Upper lobe of right lung (tissue), 1 donor: ENCODE measurements at regions not wholly inside any gene's neighbourhood (a gene's known extent, or its start where the extent isn't known, plus 50 kb on each side); places are given as distances from the start of the nearest gene placed in this dataset.

Experiments
- ATAC-seq: fragments of 200-7000 bp; cut with Tn5 transposase; one replicate; pipeline ENCODE4 v1.9.1; 2020; ENCODE audit warnings: mild to moderate bottlenecking, moderate library complexity
- DNase-seq: peaks from one replicate; pipeline ENCODE4 v3.0.0-alpha.2; 2020
- H3K27ac ChIP-seq: fragments of 200-600 bp; one replicate; pipeline ENCODE4 v1.8.0; 2022
- H3K27me3 ChIP-seq: fragments of 200-600 bp; one replicate; pipeline ENCODE4 v1.8.0; 2022; ENCODE audit warnings: mild to moderate bottlenecking
- H3K36me3 ChIP-seq: fragments of 200-600 bp; one replicate; pipeline ENCODE4 v1.8.0; 2022
- H3K4me1 ChIP-seq: fragments of 200-600 bp; one replicate; pipeline ENCODE4 v1.8.0; 2022
- H3K4me3 ChIP-seq: fragments of 200-600 bp; one replicate; pipeline ENCODE4 v1.8.0; 2022; ENCODE audit warnings: mild to moderate bottlenecking
- H3K9me3 ChIP-seq: fragments of 200-600 bp; one replicate; pipeline ENCODE4 v1.8.0; 2022
- CTCF ChIP-seq: fragments of 200-600 bp; IDR thresholded peaks from one replicate; pipeline ENCODE4 v1.8.0; 2022; ENCODE audit warnings: antibody characterized with exemption
- intact Hi-C: fragments of 100-400 bp; cut with DNase I; formaldehyde crosslinking; loops from one replicate; pipeline ENCODE4 v1.11.0; 2022
- donor health status: DM: no; HTN: yes; CAD: no; lungs with severe emphysema.

DNA sequence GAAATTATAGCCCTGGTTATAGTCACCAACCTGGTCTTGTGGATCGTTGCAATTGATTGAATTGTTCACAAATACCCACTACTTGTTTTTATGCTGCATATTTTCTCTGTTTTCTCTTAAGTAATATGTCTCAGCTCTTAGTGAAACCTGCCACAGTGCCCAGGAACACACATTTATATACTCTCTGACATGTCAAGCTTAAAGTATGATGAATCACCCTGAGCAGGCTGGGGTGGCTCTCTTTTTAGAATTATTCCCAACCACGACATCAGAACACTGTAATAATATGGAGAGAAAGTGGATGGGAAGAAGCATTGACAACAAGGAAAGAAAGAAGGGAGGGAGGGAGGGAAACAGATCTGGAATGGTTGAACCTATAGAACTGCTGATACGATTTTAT lies 72.8 kb upstream of the ZNF608 start:
- intact Hi-C loops, result no loop called here
- TF ChIP-seq CTCF, result no peak
- no peak for ATAC-seq
- H3K4me3 ChIP-seq, result no peak overlapping the region
- H3K36me3 ChIP-seq, result no peaks in the 10 kb centered on the region
- H3K27ac ChIP-seq, result no peak overlapping the region
- peaks cover 2% of the 10 kb centered on the region for H3K4me1 ChIP-seq
- no peak for DNase-seq
- no peaks in the 10 kb centered on the region for H3K27me3 ChIP-seq
- no peaks in the 10 kb centered on the region for H3K9me3 ChIP-seq

GRCh38 chr5:124822647-124823046 lies 76.2 kb upstream of the ZNF608 start:
- no peak for DNase-seq
- Histone ChIP-seq H3K4me1 (peaks cover 13% of the 10 kb centered on the region), H3K27me3 (no peaks in the 10 kb centered on the region), H3K27ac (no peak overlapping the region), H3K36me3 (no peaks in the 10 kb centered on the region), H3K4me3 (no peak overlapping the region), H3K9me3 (no peaks in the 10 kb centered on the region)
- ATAC-seq, result no peak
- no peak for TF ChIP-seq CTCF
- intact Hi-C loops, result no loop called here

GRCh38 chr5:124823380-124823779 lies 76.9 kb upstream of the ZNF608 start:
- Histone ChIP-seq H3K4me1 (peaks cover 13% of the 10 kb centered on the region), H3K9me3 (no peaks in the 10 kb centered on the region), H3K27ac (no peak overlapping the region), H3K36me3 (no peaks in the 10 kb centered on the region), H3K4me3 (no peak overlapping the region), H3K27me3 (no peaks in the 10 kb centered on the region)
- TF ChIP-seq CTCF, result no peak
- no peak for ATAC-seq
- DNase-seq, result no peak
- intact Hi-C loops, result no loop called here

DNA sequence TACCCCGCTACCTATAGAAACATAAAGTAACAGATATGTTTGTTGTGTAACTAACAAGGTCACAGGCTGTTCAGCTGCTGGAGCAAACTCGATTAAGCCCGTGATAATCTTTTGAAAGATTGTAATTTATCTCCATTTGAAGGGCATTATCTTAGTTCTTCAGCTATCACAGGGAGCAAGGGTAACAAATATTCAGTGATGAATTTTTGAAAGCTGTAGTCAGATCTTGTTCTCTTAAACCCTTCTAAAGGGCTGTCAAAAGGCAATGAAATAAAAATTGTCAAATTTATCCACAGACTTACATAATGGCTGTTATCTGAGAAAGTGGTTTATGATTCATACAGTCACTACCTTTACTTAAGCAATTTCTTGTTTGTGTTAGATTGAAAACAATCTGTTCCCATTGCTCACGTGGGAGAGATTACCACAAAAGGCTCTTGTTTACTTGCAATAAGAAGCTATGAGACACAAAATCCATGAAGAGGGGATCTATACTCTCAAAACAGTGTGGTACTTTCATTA lies 78.3 kb upstream of the ZNF608 start:
- peak; percentile 57 for ATAC-seq

DNA sequence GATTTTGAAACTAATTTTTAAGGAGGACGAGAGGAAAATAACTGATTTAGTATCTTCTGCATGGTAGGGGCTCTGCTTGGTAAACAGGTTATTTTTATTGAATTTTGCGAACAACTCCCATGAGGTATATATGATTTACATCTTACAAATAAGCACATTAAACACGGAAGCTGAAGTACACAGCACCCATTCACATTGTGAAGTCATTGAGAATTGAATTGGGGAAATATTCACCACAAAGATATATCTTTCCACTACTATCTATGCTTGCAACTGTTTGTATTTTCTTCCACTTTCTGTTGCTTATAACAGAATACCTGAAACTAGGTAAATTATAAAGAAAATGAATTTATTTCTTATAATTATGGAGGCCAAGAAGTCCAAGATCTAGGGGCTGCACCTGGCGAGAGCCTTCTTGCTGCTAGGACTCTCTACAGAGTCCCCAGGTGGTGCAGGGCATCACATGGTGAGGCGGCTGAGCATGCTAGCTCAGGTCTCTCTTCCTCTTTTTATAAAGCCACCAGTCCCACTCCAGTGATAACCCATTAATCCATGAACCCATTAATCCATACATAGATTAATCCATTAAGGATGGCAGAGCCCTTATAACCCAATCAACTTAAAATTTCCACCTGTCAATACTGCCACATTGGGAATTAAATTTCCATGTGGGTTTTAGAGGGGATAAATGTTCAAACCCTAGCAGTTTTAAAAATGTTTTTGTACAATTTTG lies 79.0 kb upstream of the ZNF608 start:
- Histone ChIP-seq H3K27ac (peak overlapping the region; percentile 2), H3K36me3 (no peaks in the 10 kb centered on the region), H3K27me3 (no peaks in the 10 kb centered on the region), H3K4me3 (no peak overlapping the region), H3K9me3 (no peaks in the 10 kb centered on the region), H3K4me1 (peaks cover 13% of the 10 kb centered on the region)
- ATAC-seq (no peak), DNase-seq (no peak)
- intact Hi-C loops, result no loop called here
- TF ChIP-seq CTCF, result no peak

More for the DNA sequence above, 78.3 kb upstream of the ZNF608 start:
- no peaks in the 10 kb centered on the region for H3K9me3 ChIP-seq
- peaks cover 13% of the 10 kb centered on the region for H3K4me1 ChIP-seq
- H3K27ac ChIP-seq, result peak overlapping the region; percentile 2
- H3K27me3 ChIP-seq, result no peaks in the 10 kb centered on the region
- no peak for DNase-seq
- TF ChIP-seq CTCF, result no peak
- no peak overlapping the region for H3K4me3 ChIP-seq
- H3K36me3 ChIP-seq, result no peaks in the 10 kb centered on the region
- intact Hi-C loops, result no loop called here
